Stimulated activated CD4-positive, alpha-beta T cell treated with anti-CD3 and anti-CD28 coated beads, Interleukin-15, amount 100 ng/mL, for 24 hours (primary cell): ENCODE measurements at regions not wholly inside any gene's neighbourhood (a gene's known extent, or its start where the extent isn't known, plus 50 kb on each side); places are given as distances from the start of the nearest gene placed in this dataset.
A peak's percentile ranks its signal among the peaks of the same experiment; 100 is the strongest.

Source experiments
- DNase-seq: peaks from one replicate; pipeline ENCODE4 v3.0.0-alpha.2; 2020

- DNase-seq = no peak
These were observed 210.0 kb upstream of the TOPAZ1 start for GRCh38 chr3:44031387-44032380.

- no peak for DNase-seq
These were observed 209.2 kb upstream of the TOPAZ1 start for GRCh38 chr3:44032487-44032886.

GRCh38 chr3:44033123-44033522 is 208.6 kb upstream of the TOPAZ1 start:
- no peak for DNase-seq

GRCh38 chr3:44036850-44037249 is 204.8 kb upstream of the TOPAZ1 start:
- no peak for DNase-seq

DNA sequence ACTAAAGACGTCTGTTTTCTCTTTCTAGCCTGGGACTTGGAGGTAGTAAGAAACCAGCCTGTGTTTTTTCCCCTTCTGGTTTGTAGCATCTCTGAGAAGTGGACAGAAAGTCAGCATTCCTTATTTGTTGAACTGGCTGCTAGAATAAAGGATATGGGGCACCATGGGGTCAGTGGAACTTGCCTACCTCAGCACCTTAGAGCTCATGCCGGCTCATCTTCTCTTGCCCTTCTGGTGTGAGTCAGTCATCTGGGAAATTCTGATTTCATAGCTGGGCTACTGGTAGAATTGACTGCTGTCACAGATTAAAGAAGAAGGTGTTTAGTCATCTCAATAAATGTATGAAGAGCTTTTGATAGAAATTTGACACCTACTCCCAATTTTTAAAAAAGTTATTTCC is 202.7 kb upstream of the TOPAZ1 start:
- DNase-seq = no peak

- DNase-seq = no peak
These were observed 200.0 kb upstream of the TOPAZ1 start for GRCh38 chr3:44041726-44042125.

DNA sequence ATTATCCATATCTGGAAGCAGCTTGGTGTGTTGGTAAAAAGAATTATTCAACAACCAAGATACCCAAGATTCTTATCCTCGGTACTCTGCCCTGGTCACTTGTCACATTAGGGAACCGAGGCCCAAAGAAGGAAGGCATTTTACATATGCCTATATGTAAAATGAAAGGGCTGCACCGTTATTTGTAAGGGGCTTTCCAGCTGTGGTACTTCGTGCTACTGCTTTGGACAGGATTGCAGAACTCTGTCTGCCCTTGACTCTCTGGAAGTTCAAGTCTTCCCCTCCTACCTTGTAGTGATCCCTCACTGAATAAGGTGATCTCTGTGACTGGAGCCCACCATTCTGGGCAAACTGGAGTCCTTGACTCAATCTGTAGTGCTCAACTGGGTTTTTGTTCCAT is 198.9 kb upstream of the TOPAZ1 start:
- no peak for DNase-seq

DNA sequence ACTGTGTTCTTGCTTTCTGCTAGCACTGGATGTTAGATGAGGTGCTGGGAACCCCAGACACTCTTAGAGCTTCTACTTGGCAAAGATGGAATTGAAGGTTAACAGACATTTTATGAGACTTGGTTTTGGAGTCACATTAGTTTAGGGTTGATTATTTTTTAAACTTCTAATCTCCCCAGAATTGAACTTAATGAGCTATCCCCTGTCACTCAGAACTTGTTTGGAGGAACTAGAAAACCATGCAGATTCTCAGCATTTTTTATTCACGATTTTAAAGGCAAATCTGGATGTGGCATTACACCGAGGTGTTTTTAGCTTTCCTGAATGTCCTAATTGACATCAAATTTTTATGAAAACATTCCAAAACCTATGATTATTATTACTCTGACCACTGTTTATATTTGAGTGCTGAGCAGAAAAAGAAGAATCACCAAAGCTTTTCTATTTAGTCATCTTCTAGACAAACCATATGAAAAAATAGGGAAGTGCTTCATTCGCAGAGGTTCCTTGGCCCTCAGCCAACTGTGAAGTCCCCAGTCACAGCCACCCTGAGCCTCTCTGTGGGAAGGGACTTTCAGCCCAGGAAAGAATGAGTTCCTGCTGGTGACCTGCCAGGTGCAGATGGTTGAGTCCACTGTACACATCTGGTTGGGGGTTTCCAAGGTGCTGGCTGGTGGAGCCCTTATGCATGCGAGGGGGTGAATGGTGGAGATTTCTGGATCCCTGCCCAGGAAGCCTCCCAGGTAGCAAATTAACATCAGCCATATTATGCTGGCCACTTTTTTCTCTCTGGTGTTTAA is 196.0 kb upstream of the TOPAZ1 start:
- DNase-seq = peak; percentile 21

- DNase-seq = no peak
These were observed 193.9 kb upstream of the TOPAZ1 start for GRCh38 chr3:44047796-44048195.

- DNase-seq = no peak
These were observed 193.3 kb upstream of the TOPAZ1 start for GRCh38 chr3:44048196-44048924.

DNA sequence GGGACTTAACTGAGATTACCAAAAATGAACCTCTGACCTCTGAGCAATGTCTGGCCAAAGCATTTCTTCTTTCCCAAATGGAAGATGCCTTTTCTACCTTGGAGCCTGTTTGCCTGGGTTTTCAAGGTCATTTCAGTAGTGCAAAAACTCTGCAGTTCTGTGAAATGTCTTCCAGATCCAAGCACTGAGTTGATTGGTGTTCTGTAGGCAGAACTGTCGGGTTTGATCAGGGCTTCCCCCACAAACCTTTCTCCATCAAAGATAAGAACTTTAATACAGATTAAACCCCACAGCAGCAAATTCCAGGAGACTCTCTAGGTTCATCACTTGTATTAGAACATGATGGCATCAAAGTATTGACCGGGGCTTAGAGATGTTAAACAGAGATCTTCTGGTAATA is 192.7 kb upstream of the TOPAZ1 start:
- DNase-seq = no peak

GRCh38 chr3:44050101-44050500 is 191.6 kb upstream of the TOPAZ1 start:
- DNase-seq = no peak

DNA sequence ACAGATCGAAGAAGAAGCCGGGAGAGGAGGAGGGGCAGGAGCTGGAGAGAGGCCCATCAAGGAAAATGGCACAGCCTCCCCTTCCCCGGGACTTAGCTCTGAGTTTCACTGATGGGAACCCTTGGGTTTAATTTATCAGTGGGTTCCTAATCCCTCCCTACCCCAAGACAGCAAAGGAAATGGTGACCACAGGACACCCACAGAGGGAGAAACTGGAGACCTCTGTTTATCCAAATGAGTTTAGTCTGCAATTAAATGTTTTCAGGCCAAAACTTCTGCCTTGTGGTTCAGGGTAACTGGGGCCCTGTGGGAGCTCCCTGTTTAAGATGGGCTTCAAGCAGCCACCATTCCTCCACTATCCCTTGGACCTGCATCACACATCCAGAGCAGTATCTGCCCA is 190.8 kb upstream of the TOPAZ1 start:
- no peak for DNase-seq

DNA sequence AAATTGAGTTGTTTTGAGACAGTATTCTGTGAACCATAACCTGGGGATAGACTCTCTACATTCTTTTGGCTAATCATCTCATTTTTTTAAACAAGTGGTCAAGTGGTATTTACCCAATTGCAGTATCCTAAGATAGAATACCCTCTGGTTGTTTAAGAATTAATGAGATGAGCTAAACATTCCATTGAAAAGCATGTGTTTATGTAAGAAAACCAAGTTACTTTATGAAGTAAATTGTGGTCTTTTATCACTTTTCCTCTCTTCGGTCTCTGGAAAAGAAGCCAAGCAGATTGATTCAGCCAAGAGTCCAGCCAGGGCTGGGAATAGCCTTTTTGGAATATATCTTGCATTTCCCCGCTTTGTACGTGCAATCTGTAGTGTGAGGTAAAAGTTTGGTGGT is 185.7 kb upstream of the TOPAZ1 start:
- DNase-seq = no peak

DNA sequence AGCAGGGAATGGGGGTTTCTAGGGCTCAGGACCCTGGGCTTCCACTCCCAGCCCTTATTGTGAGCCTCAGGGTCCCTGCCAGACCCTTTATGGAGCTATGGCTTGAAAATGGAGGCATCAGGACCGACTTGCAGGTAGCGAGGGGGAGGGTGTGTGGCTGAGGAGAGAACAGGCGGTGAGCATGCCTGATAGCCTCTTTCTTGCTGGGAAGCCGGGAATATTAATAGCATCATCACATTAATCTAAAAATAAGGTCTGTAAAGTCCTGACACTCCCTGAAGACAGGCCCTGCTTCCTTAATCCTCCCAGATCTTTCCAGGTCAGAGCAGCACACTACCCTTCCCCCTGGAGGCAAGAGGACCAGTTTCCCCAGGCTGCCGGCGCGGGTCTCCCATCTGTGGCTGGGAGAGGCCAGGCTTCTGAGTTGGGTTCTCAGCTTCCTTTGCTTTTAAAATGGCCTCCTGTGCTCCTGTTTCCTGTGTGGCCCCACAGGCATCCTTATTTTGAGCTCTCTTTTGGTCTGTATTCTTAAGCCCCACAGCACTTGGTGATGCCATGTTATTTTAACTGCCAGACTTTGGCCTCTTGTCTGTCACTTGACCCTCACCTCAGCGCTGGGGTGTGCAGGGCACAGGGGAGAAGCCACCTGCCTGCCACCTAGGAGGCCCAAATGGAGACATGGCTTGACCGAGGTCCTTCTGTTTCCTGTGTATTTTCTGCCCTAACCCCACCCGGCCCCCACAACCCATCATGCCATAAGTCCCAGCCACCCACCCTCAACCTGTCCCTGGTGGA is 185.0 kb upstream of the TOPAZ1 start:
- no peak for DNase-seq

DNA sequence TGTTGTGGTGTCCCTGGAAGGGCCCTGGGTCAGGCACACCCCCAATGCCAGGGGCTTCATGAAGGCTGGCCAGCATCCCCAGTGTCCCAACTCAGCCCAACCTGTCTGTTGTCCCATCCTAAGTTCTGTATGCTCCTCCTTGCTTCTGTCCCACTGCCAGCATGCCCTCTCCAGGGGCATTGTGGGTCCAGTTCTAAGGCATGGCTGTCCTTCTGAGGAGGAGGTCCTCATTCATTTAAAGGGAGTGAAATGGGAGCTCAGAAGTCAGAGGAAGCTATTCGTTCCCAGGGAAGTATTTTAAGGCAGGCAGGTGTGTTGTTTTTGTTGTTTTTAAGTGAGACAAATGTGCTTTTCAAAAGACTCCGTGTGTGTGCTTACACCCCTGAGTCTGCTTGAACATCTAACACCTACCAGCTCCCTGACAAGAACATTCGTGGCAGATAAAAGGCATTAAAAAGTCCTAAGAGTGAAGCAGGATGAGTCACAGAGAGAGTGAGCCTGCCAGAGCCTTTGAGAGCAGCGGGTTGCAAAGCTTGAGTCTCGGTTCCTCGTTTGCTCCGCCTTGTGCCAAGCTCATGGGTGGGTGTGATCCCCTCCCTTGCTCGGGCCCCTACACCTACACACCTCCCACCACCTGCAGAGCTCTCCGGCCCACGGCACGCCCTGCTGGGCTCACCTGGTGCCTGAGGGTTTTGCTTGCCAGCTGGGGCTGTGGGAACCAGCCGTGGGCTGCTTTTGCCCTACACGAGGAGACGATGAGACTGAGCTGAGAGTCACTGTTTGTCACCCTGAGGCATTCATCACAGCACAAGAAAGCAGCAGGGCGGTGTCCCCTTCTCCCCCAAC is 183.4 kb upstream of the TOPAZ1 start:
- DNase-seq = peak; percentile 48

DNA sequence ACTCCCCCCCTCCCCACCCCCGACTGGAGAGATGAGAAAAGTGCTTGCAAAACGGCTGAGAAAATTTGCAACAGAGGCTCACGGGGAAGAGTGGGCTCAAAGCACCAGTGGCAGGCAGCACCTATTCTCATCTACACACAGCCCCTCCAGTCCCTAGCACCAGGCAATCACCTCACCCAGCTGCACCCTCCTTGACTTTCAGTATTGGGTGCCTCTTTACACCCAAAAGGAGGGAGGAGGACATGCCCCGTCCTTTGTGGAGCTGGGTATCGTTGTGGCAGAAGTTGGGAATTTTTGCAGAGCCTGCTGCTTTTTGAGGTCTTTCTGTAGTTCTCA is 182.8 kb upstream of the TOPAZ1 start:
- no peak for DNase-seq

GRCh38 chr3:44060164-44060563 is 181.5 kb upstream of the TOPAZ1 start:
- no peak for DNase-seq

DNA sequence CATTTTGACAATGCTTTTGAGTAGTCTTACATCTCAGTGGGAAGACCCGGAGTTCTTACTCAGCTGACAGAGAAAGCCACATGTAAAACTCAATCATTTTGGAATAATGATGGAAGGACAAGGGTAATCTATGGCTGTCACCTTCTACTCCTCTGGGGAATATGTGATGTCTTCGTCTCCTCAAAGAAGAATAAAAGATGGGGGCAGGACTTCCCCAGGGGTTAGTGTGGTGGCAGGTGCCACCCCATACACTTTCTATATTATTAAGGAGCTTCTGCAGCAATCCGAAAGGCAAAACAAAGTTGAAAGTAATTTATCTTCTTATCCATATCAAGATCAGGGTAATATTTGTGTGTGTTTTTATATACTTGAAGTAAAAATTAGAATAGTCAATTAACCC is 180.4 kb upstream of the TOPAZ1 start:
- no peak for DNase-seq

DNA sequence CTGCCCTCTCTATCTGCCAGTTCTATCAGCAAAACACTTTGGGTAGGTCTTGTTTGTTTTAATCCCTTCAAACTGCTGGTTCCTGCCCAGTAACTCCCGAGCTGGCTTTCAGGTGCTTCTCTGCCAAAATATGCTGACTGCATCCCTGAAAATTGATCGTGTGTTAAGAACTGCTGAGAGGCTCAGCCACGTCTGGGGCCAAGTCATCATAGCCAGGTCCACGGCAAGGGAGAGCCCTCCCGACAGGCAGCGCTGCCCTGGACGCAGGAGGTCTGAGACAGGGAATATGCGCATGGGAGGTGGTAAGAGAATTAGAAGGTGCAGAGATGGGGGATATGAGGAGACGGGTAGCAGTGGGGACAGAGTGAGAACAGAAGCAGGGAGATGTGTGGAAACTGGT is 179.7 kb upstream of the TOPAZ1 start:
- DNase-seq = no peak

DNA sequence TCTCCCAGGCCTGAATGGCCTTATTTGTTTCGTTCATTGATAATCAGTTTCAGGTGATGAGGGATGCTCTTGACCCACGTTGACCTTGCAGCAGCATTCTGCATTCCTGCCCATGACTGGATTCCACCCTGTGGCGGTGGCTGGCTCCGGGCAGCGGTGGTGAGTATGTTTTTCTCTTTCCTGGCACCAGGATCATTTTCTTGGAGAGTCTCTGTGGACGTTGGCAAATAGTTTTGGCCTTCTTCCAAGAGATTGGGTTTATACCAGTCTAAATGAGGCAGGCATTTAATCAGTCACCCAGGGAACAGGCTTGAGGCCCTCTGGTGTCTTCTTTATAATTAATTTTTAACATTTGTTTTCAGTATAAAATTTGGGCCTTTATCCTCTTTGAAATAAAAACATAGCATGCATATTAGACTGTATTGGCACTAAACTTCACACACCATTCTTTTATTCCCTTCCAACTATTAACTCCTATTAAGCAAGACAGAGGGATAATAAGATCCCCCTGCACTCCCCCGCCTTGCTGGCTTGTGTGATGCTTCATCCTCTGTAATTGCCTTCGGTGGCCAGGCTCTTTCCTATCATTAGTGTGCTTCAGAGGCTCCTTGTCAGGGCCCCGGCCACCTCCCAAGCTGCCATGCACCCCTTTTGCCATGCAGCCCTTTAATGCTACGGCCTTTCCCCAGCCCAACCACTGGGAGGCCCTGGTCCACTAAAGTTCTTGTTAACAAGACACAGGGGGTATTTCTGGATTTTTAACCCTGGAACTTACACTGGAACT is 176.2 kb upstream of the TOPAZ1 start:
- no peak for DNase-seq
